ENCODE measurements at regions not wholly inside any gene's neighbourhood (a gene's known extent, or its start where the extent isn't known, plus 50 kb on each side); places are given as distances from the start of the nearest gene placed in this dataset.

- H3K9ac ChIP-seq (replicated peaks; ENCODE audit: extremely low read depth, insufficient read depth, low read length) = no peak overlapping the region
- no peaks in the 10 kb centered on the region for H3K9me3 ChIP-seq (replicated peaks; ENCODE audit: control insufficient read depth, insufficient read depth, low read length)
- no peaks in the 10 kb centered on the region for H3K36me3 ChIP-seq (ENCODE audit: control insufficient read depth in 2 of 2, extremely low read depth in 1 of 2, insufficient read depth in 2 of 2, low read length in 2 of 2)
- H3K9me1 ChIP-seq (replicated peaks; ENCODE audit: control insufficient read depth, extremely low read depth, insufficient read depth, low read length) = no peaks in the 10 kb centered on the region
- no peak overlapping the region for H3K27ac ChIP-seq (ENCODE audit: insufficient read depth, low read depth, low read length)
- CTCF ChIA-PET = no interaction called here
- TF ChIP-seq MYC (IDR thresholded peaks at IDR 0.05; ENCODE audit: low read depth, low read length) = no peak
- no peak for TF ChIP-seq GATA2 (IDR thresholded peaks at IDR 0.05; ENCODE audit: insufficient read depth, insufficient read length, low read depth, low read length)
- no peak for TF ChIP-seq EZH2 (IDR thresholded peaks at IDR 0.05; ENCODE audit: borderline replicate concordance, low read depth, low read length, severe bottlenecking)
- no peak for TF ChIP-seq MAX (IDR thresholded peaks at IDR 0.05; ENCODE audit: insufficient read depth, insufficient read length)
- no peak for TF ChIP-seq POLR2A (IDR thresholded peaks at IDR 0.05; ENCODE audit: low read depth, low read length)
- TF ChIP-seq JUN (IDR thresholded peaks at IDR 0.05; ENCODE audit: borderline replicate concordance, insufficient read depth, insufficient read length, low read depth) = no peak
- TF ChIP-seq, protein P1, sequence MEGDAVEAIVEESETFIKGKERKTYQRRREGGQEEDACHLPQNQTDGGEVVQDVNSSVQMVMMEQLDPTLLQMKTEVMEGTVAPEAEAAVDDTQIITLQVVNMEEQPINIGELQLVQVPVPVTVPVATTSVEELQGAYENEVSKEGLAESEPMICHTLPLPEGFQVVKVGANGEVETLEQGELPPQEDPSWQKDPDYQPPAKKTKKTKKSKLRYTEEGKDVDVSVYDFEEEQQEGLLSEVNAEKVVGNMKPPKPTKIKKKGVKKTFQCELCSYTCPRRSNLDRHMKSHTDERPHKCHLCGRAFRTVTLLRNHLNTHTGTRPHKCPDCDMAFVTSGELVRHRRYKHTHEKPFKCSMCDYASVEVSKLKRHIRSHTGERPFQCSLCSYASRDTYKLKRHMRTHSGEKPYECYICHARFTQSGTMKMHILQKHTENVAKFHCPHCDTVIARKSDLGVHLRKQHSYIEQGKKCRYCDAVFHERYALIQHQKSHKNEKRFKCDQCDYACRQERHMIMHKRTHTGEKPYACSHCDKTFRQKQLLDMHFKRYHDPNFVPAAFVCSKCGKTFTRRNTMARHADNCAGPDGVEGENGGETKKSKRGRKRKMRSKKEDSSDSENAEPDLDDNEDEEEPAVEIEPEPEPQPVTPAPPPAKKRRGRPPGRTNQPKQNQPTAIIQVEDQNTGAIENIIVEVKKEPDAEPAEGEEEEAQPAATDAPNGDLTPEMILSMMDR (IDR thresholded peaks at IDR 0.05; ENCODE audit: extremely low read depth in 1 of 2, insufficient read depth in 1 of 2, low read depth in 1 of 2, low read length in 2 of 2) = no peak
- TF ChIP-seq POLR2AphosphoS5 (IDR thresholded peaks at IDR 0.05; ENCODE audit: insufficient read depth, low read depth, low read length) = no peak
- no peak for TF ChIP-seq FOS (IDR thresholded peaks at IDR 0.05; ENCODE audit: borderline replicate concordance, insufficient read depth, low read length)
- POLR2A ChIA-PET = no interaction called here
- intact Hi-C loops (cut with micrococcal nuclease) = no loop called here
- DNase-seq (ENCODE audit: low read depth, low spot score) (no peak), FAIRE-seq (no peak)
- H3K4me1 ChIP-seq (ENCODE audit: control insufficient read depth, extremely low read depth, insufficient read depth, low read length) = no peaks in the 10 kb centered on the region
- H3K79me2 ChIP-seq (ENCODE audit: control insufficient read depth, insufficient read depth, low read length) = no peaks in the 10 kb centered on the region
- no peak overlapping the region for H2AFZ ChIP-seq (ENCODE audit: low read depth, low read length)
- H3K27me3 ChIP-seq (ENCODE audit: control insufficient read depth in 2 of 2, insufficient read depth in 2 of 2, low read length in 2 of 2) = no peaks in the 10 kb centered on the region
- dilution Hi-C loops (cut with MboI; ENCODE audit: extremely low pct_ligation_motif_present, low sequenced_read_pairs) = no loop called here
- H3K4me2 ChIP-seq (ENCODE audit: insufficient read depth, low read length) = no peak overlapping the region
- no peaks in the 10 kb centered on the region for H4K20me1 ChIP-seq (replicated peaks; ENCODE audit: control insufficient read depth, extremely low read depth, insufficient read depth, low read length)
- no peak overlapping the region for H3K4me3 ChIP-seq (replicated peaks in 1 of 3; ENCODE audit: insufficient read depth in 1 of 3, low read depth in 1 of 3, low read length in 3 of 3)
- BruUV-seq (replicated peaks) = no TSS peak
Observed at GRCh38 chr22:44440224-44441160, 57.5 kb downstream of the RTL6 start.

All from endothelial cell of umbilical vein (primary cell).